Fibroblast of lung (primary cell): ENCODE measurements at regions not wholly inside any gene's neighbourhood (a gene's known extent, or its start where the extent isn't known, plus 50 kb on each side); places are given as distances from the start of the nearest gene placed in this dataset.

Experiments used
- EZH2 ChIP-seq: IDR thresholded peaks from 2 replicates; pipeline ENCODE4 v1.5.1; 2012; ENCODE audit warnings: low read length, control low read depth, mild to moderate bottlenecking; ENCODE audit errors: missing control alignments
- TF ChIP-seq, protein P1 (sequence below), 2 donors: IDR thresholded peaks in 1 of 2; conservative IDR thresholded peaks in 1 of 2; 1 replicate in 1 of 2; 2 replicates in 1 of 2; pipeline ENCODE4 v1.5.1; 2011 to 2012; ENCODE audit warnings: low read length in 2 of 2, control low read depth in 1 of 2, inconsistent platforms in 1 of 2, low read depth in 1 of 2, mild to moderate bottlenecking in 1 of 2

- TF ChIP-seq, protein P1, sequence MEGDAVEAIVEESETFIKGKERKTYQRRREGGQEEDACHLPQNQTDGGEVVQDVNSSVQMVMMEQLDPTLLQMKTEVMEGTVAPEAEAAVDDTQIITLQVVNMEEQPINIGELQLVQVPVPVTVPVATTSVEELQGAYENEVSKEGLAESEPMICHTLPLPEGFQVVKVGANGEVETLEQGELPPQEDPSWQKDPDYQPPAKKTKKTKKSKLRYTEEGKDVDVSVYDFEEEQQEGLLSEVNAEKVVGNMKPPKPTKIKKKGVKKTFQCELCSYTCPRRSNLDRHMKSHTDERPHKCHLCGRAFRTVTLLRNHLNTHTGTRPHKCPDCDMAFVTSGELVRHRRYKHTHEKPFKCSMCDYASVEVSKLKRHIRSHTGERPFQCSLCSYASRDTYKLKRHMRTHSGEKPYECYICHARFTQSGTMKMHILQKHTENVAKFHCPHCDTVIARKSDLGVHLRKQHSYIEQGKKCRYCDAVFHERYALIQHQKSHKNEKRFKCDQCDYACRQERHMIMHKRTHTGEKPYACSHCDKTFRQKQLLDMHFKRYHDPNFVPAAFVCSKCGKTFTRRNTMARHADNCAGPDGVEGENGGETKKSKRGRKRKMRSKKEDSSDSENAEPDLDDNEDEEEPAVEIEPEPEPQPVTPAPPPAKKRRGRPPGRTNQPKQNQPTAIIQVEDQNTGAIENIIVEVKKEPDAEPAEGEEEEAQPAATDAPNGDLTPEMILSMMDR (conservative IDR thresholded peaks at IDR 0.05 in 1 of 2, IDR thresholded peaks at IDR 0.05 in 1 of 2; ENCODE audit: low read depth in 1 of 2, low read length in 2 of 2), result no peak
- TF ChIP-seq EZH2, result no peak
Measured at GRCh38 chr5:104736073-104736472, 1173.5 kb upstream of the NUDT12 start.
